NT2/D1 (cell line): ENCODE measurements at regions not wholly inside any gene's neighbourhood (a gene's known extent, or its start where the extent isn't known, plus 50 kb on each side); places are given as distances from the start of the nearest gene placed in this dataset.

Experiments used
- DNase-seq: peaks from one replicate; pipeline ENCODE4 v3.0.0-alpha.2; 2011; ENCODE audit warnings: low read depth, low spot score
- H3K27me3 ChIP-seq: 2 replicates; pipeline ENCODE4 v1.6.0; 2011; ENCODE audit warnings: mild to moderate bottlenecking; ENCODE audit not compliant: insufficient read length, insufficient read depth
- H3K36me3 ChIP-seq: 2 replicates; pipeline ENCODE4 v1.6.1; 2011; ENCODE audit warnings: mild to moderate bottlenecking, low read length, mixed read lengths; ENCODE audit not compliant: insufficient read depth, insufficient read length
- H3K4me1 ChIP-seq: 2 replicates; pipeline ENCODE4 v1.5.1; 2011; ENCODE audit not compliant: insufficient read depth, insufficient read length
- H3K4me3 ChIP-seq: 2 replicates; pipeline ENCODE4 v1.5.1; 2011; ENCODE audit warnings: low read depth; ENCODE audit not compliant: insufficient read length
- H3K9ac ChIP-seq: 2 replicates; pipeline ENCODE4 v1.6.0; 2011; ENCODE audit warnings: low read depth; ENCODE audit not compliant: insufficient read length
- H3K9me3 ChIP-seq: 2 replicates; pipeline ENCODE4 v1.5.1; 2011; ENCODE audit warnings: mild to moderate bottlenecking, low read length; ENCODE audit not compliant: insufficient read depth
- SUZ12 ChIP-seq: IDR thresholded peaks from 2 replicates; pipeline ENCODE4 v1.6.1; 2011; ENCODE audit not compliant: insufficient read length, insufficient read depth; ENCODE audit errors: extremely low read depth
- YY1 ChIP-seq: IDR thresholded peaks from 2 replicates; pipeline ENCODE4 v1.6.1; 2011; ENCODE audit not compliant: insufficient read length, insufficient read depth
- ZNF274 ChIP-seq: IDR thresholded peaks from 2 replicates; pipeline ENCODE4 v1.6.1; 2011; ENCODE audit warnings: mild to moderate bottlenecking, low read depth, low read length

- no peaks in the 10 kb centered on the region for H3K27me3 ChIP-seq
- no peaks in the 10 kb centered on the region for H3K4me1 ChIP-seq
- H3K4me3 ChIP-seq, result no peak overlapping the region
- H3K9me3 ChIP-seq, result no peaks in the 10 kb centered on the region
- H3K36me3 ChIP-seq, result no peaks in the 10 kb centered on the region
- TF ChIP-seq ZNF274 (no peak), YY1 (no peak), SUZ12 (no peak)
- H3K9ac ChIP-seq, result no peak overlapping the region
- no peak for DNase-seq
These were observed 66.6 kb upstream of the ZEB2 start for GRCh38 chr2:144586476-144586875.

DNA sequence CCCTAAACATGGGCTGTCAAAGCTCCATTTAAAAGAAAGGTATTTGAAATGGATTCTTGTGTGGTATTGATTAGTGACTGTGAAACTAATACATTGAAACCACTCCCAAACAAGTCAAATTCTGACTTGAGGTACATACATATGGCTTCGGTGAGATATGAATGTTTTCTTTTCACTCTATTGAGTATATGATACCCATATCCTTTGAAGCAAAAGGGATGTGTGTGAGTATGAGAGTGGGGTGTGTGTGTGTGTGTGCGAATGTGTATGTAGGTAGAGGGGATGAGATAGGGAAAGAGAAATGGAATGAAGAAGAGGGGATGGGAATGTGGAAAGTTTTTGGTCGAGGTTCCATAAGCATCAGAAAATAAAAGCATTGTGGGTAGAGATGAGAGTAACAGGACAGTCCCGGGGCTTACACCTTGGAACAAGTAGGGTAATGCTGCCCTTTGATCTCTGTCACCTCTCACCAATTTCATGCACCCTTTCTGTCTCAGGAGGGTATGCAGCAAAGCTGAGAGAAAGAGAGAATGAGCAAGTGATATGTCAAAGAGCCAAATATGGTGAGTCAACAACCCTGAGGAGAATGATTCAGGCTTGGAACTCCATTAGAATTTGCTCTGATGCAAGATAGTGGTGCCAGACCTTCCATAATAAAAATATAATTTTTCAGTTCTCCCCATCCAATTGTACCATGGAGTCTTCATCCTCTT is 64.0 kb upstream of the ZEB2 start:
- no peaks in the 10 kb centered on the region for H3K9me3 ChIP-seq
- TF ChIP-seq SUZ12 (no peak), YY1 (no peak), ZNF274 (no peak)
- no peak overlapping the region for H3K4me3 ChIP-seq
- H3K4me1 ChIP-seq, result no peaks in the 10 kb centered on the region
- H3K27me3 ChIP-seq, result no peaks in the 10 kb centered on the region
- no peak overlapping the region for H3K9ac ChIP-seq
- no peaks in the 10 kb centered on the region for H3K36me3 ChIP-seq
- DNase-seq, result no peak

DNA sequence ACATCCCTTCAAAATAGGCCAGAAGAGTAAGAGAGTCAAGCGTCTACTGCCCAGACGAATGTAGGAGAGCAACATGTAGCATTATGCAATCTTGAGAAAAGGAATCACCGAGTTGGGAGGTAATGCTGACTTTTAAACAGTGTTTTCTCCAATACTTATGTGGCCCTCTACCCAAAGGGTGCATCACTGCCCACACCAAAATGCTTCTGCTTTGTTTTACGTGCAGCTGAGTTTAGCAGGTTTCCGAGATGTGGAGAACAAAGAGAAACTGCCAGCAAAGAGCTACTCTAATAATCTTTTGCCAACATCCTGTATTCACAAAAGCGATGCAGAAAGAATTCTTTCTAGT is 63.4 kb upstream of the ZEB2 start:
- Histone ChIP-seq H3K9me3 (no peaks in the 10 kb centered on the region), H3K27me3 (no peaks in the 10 kb centered on the region), H3K36me3 (no peaks in the 10 kb centered on the region), H3K9ac (no peak overlapping the region), H3K4me3 (no peak overlapping the region), H3K4me1 (no peaks in the 10 kb centered on the region)
- TF ChIP-seq ZNF274 (no peak), SUZ12 (no peak), YY1 (no peak)
- no peak for DNase-seq

- Histone ChIP-seq H3K36me3 (no peaks in the 10 kb centered on the region), H3K9ac (no peak overlapping the region), H3K4me1 (no peaks in the 10 kb centered on the region), H3K9me3 (no peaks in the 10 kb centered on the region), H3K4me3 (no peak overlapping the region), H3K27me3 (no peaks in the 10 kb centered on the region)
- no peak for TF ChIP-seq ZNF274
- TF ChIP-seq YY1, result no peak
- TF ChIP-seq SUZ12, result no peak
- no peak for DNase-seq
These were observed 62.9 kb upstream of the ZEB2 start for GRCh38 chr2:144582651-144583380.

- no peaks in the 10 kb centered on the region for H3K4me1 ChIP-seq
- H3K4me3 ChIP-seq, result no peak overlapping the region
- no peak for TF ChIP-seq ZNF274
- TF ChIP-seq YY1, result no peak
- no peak for TF ChIP-seq SUZ12
- H3K9me3 ChIP-seq, result no peaks in the 10 kb centered on the region
- no peaks in the 10 kb centered on the region for H3K27me3 ChIP-seq
- no peaks in the 10 kb centered on the region for H3K36me3 ChIP-seq
- no peak for DNase-seq
- no peak overlapping the region for H3K9ac ChIP-seq
These were observed 60.7 kb upstream of the ZEB2 start for GRCh38 chr2:144580521-144581161.

- no peak overlapping the region for H3K4me3 ChIP-seq
- H3K4me1 ChIP-seq, result no peaks in the 10 kb centered on the region
- H3K36me3 ChIP-seq, result no peaks in the 10 kb centered on the region
- no peak for DNase-seq
- no peaks in the 10 kb centered on the region for H3K9me3 ChIP-seq
- H3K27me3 ChIP-seq, result no peaks in the 10 kb centered on the region
- TF ChIP-seq YY1 (no peak), SUZ12 (no peak), ZNF274 (no peak)
- H3K9ac ChIP-seq, result no peak overlapping the region
These were observed 59.6 kb upstream of the ZEB2 start for GRCh38 chr2:144579556-144579955.

DNA sequence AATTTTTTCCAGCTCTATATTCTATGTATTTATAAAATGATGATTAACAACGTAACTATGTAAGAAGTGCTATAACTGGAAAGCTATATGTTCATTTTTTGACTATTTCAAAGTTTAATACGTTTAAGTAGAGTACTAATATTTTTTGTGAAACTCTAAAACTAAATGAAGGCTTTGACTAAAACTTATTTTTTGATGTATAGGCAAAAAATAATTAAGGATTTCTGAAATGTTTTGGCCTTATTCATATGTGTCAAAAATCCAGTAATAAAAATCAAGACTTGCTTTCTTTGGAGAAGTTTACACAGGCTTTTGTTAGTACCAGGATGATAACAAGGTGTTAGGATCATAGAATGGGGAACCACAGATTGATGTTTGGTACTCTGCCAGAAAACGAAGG is 58.2 kb upstream of the ZEB2 start:
- H3K27me3 ChIP-seq, result no peaks in the 10 kb centered on the region
- H3K4me1 ChIP-seq, result no peaks in the 10 kb centered on the region
- H3K36me3 ChIP-seq, result no peaks in the 10 kb centered on the region
- H3K9ac ChIP-seq, result no peak overlapping the region
- TF ChIP-seq SUZ12, result no peak
- TF ChIP-seq YY1, result no peak
- TF ChIP-seq ZNF274, result no peak
- H3K9me3 ChIP-seq, result no peaks in the 10 kb centered on the region
- no peak overlapping the region for H3K4me3 ChIP-seq
- no peak for DNase-seq
